K562 (cell line): ENCODE measurements at regions not wholly inside any gene's neighbourhood (a gene's known extent, or its start where the extent isn't known, plus 50 kb on each side); places are given as distances from the start of the nearest gene placed in this dataset.

Source experiments
- ATAC-seq: fragments of 200-7000 bp; cut with Tn5 transposase; 3 replicates; pipeline ENCODE4 v1.9.1; 2020; ENCODE audit warnings: moderate library complexity
- BruUV-seq: library from RNA; stranded (reverse); fragments of 400-500 nt; replicated peaks from 2 replicates; lab custom pipeline; 2021; lab: Mats Ljungman, UMichigan
- CTCF ChIA-PET: fragments of 300-600 bp; formaldehyde crosslinking; extraction: SDS; loops from one replicate; lab custom pipeline; 2021; ENCODE audit warnings: low intra/inter-chr PET ratio; lab: Yijun Ruan, JAX
- POLR2A ChIA-PET: fragments of 300-600, 350-650 bp; sonication (Branson Sonifier 250); formaldehyde crosslinking; extraction: SDS; loops from one replicate; lab custom pipeline; 2021; ENCODE audit warnings: antibody characterized with exemption, inconsistent platforms; lab: Yijun Ruan, JAX
- DNase-seq, 4 experiments: peaks; one replicate each; pipeline versions ENCODE4 v3.0.0 to v3.0.0-alpha.2; 2011 to 2018; ENCODE audit warnings: low spot score in 3 of 4, mixed read lengths in 3 of 4; ENCODE audit errors: extremely low read depth in 1 of 4
- FAIRE-seq: peaks from 2 replicates; lab custom pipeline; 2011; peaks lifted over from hg19 to GRCh38; lab: Jason Lieb, UNC
- H2AFZ ChIP-seq: 2 replicates; pipeline ENCODE4 v1.6.0; 2011; ENCODE audit warnings: low read depth, low read length, control low read depth, inconsistent platforms
- H3K27ac ChIP-seq: fragments of 200-600 bp; 3 replicates; pipeline ENCODE4 v1.8.0; 2011; ENCODE audit warnings: low read depth, mild to moderate bottlenecking, control low read depth, inconsistent platforms, low read length, moderate library complexity, mixed read lengths; ENCODE audit errors: extremely low read depth
- H3K27me3 ChIP-seq, 2 experiments: fragments of 300-600 bp in 1 of 2; 2 replicates in 1 of 2; 3 replicates in 1 of 2; pipeline versions ENCODE4 v1.6.0 to v1.8.0; 2011; ENCODE audit warnings: inconsistent platforms in 2 of 2, low read length in 2 of 2, mild to moderate bottlenecking in 1 of 2, mixed read lengths in 1 of 2, moderate library complexity in 1 of 2; ENCODE audit not compliant: control insufficient read depth in 2 of 2, insufficient read depth in 2 of 2
- H3K36me3 ChIP-seq: fragments of 300-600 bp; 3 replicates; pipeline ENCODE4 v1.8.0; 2011; ENCODE audit warnings: mild to moderate bottlenecking, low read length, inconsistent platforms; ENCODE audit not compliant: control insufficient read depth, insufficient read depth
- H3K4me1 ChIP-seq, 2 experiments: fragments of 200-600 bp in 1 of 2; replicated peaks in 1 of 2; 2 replicates in 1 of 2; 3 replicates in 1 of 2; pipeline versions ENCODE4 v1.5.1 to v1.8.0; 2011; ENCODE audit warnings: inconsistent platforms in 2 of 2, low read length in 2 of 2, mild to moderate bottlenecking in 1 of 2, mixed read lengths in 1 of 2, moderate library complexity in 1 of 2; ENCODE audit not compliant: control insufficient read depth in 2 of 2, insufficient read depth in 2 of 2
- H3K4me2 ChIP-seq: 2 replicates; pipeline ENCODE4 v1.6.1; 2011; ENCODE audit warnings: low read length, control low read depth, inconsistent platforms, mixed read lengths; ENCODE audit not compliant: insufficient read depth
- H3K4me3 ChIP-seq: fragments of 200-600 bp; sonication (generic), shearing (Covaris generic); 2 replicates; pipeline ENCODE4 v1.5.1; 2016; ENCODE audit warnings: control low read depth, inconsistent platforms
- H3K79me2 ChIP-seq: fragments of 200-600 bp; 3 replicates; pipeline ENCODE4 v1.8.0; 2011; ENCODE audit warnings: low read length, inconsistent platforms; ENCODE audit not compliant: control insufficient read depth, insufficient read depth
- H3K9ac ChIP-seq, 2 experiments: 2 replicates each; pipeline versions ENCODE4 v1.6.0 to v1.6.1; 2011; ENCODE audit warnings: low read depth in 2 of 2, low read length in 2 of 2, control low read depth in 1 of 2, inconsistent platforms in 1 of 2, mild to moderate bottlenecking in 1 of 2, mixed read lengths in 1 of 2; ENCODE audit not compliant: insufficient read depth in 1 of 2
- H3K9me1 ChIP-seq: one replicate; pipeline ENCODE4 v1.6.0; 2011; ENCODE audit warnings: inconsistent platforms, mild to moderate bottlenecking, low read length, moderate library complexity; ENCODE audit not compliant: control insufficient read depth, insufficient read depth
- H3K9me3 ChIP-seq: replicated peaks from 2 replicates; pipeline ENCODE4 v1.5.1; 2011; ENCODE audit warnings: low read depth, low read length, inconsistent platforms; ENCODE audit not compliant: control insufficient read depth, insufficient read depth
- H4K20me1 ChIP-seq: replicated peaks from 2 replicates; pipeline ENCODE4 v1.6.1; 2011; ENCODE audit warnings: low read length, inconsistent platforms, mixed read lengths; ENCODE audit not compliant: control insufficient read depth, insufficient read depth
- CHD1 ChIP-seq: fragments of 200-600 bp; sonication (generic); IDR thresholded peaks from one replicate; pipeline ENCODE4 v1.6.1; 2012; ENCODE audit warnings: mild to moderate bottlenecking, moderate library complexity, low read length, inconsistent platforms
- CHD2 ChIP-seq: IDR thresholded peaks from 2 replicates; pipeline ENCODE4 v1.6.1; 2011; ENCODE audit warnings: low read depth, low read length
- JUNB ChIP-seq: fragments of 450-650 bp; formaldehyde crosslinking; conservative IDR thresholded peaks from 2 replicates; pipeline ENCODE4 v1.4.0; 2020; ENCODE audit warnings: mild to moderate bottlenecking
- MCM7 ChIP-seq, 2 experiments: fragments of 450-650 bp; IDR thresholded peaks; 2 replicates each; pipeline ENCODE4 v1.6.1; 2016 to 2018
- NFIC ChIP-seq: fragments of 450-650 bp; IDR thresholded peaks from 2 replicates; pipeline ENCODE4 v1.6.1; 2017; ENCODE audit warnings: mild to moderate bottlenecking, inconsistent platforms
- PYGO2 ChIP-seq: fragments of 450-650 bp; IDR thresholded peaks from 2 replicates; pipeline ENCODE4 v1.6.1; 2016; ENCODE audit warnings: mild to moderate bottlenecking, missing genetic modification characterization, moderate library complexity, missing compliant biosample characterization
- TAF15 ChIP-seq: fragments of 200-400 bp; formaldehyde crosslinking; IDR thresholded peaks from 2 replicates; pipeline ENCODE4 v1.6.1; 2017; ENCODE audit warnings: mild to moderate bottlenecking, low read depth, low read length, moderate library complexity
- U2AF2 ChIP-seq: fragments of 200-400 bp; formaldehyde crosslinking; optimal IDR thresholded peaks from 2 replicates; pipeline ENCODE3; 2017; ENCODE audit warnings: low read depth, mild to moderate bottlenecking, low read length
- ZNF707 ChIP-seq: fragments of 250-450 bp; sonication (Bioruptor Pico); conservative IDR thresholded peaks from 2 replicates; pipeline ENCODE4 v1.8.0; 2022; ENCODE audit warnings: inconsistent platforms, mild to moderate bottlenecking, moderate library complexity
- WGBS: fragments of 100-300 bp; shearing (Covaris generic); methylation state at CpG from one replicate; pipeline ENCODE4 v1.1.6; 2016; ENCODE audit warnings: low coverage, mixed read lengths; ENCODE audit not compliant: insufficient coverage; ENCODE audit errors: missing lambda C conversion rate; 5-methylcytosine and 5-hydroxymethylcytosine counted together
- in situ Hi-C: fragments of 300-500 bp; cut with MboI; formaldehyde crosslinking; loops from 4 replicates; pipeline ENCODE4 v1.15.0; 2018; ENCODE audit warnings: inconsistent platforms, mixed read lengths
- intact Hi-C: fragments of 100-400 bp; cut with micrococcal nuclease; formaldehyde crosslinking; loops from 2 replicates; pipeline ENCODE4 v1.14.2; 2022
- TF ChIP-seq, protein P1 (sequence below), 2 experiments: fragments of 250-450 bp in 1 of 2; fragments of 450-650 bp in 1 of 2; sonication (Bioruptor Pico) in 1 of 2; IDR thresholded peaks; 2 replicates each; pipeline versions ENCODE4 v1.6.1 to v1.8.0; 2016 to 2021; ENCODE audit warnings: mild to moderate bottlenecking in 2 of 2, moderate library complexity in 2 of 2, missing compliant biosample characterization in 1 of 2, missing genetic modification characterization in 1 of 2
- TF ChIP-seq, protein P2 (sequence below): fragments of 250-450 bp; sonication (Bioruptor Pico); IDR thresholded peaks from 2 replicates; pipeline ENCODE4 v1.5.0; 2021
- TF ChIP-seq, protein P3 (sequence below): fragments of 250-450 bp; sonication (Bioruptor Pico); IDR thresholded peaks from 2 replicates; pipeline ENCODE4 v1.8.0; 2022; ENCODE audit warnings: moderate library complexity, mild to moderate bottlenecking, inconsistent platforms
- TF ChIP-seq, protein P4 (sequence below): fragments of 450-650 bp; formaldehyde crosslinking; IDR thresholded peaks from 2 replicates; pipeline ENCODE4 v1.4.0; 2020; ENCODE audit warnings: mild to moderate bottlenecking, moderate library complexity
- TF ChIP-seq, protein P5 (sequence below): fragments of 450-650 bp; conservative IDR thresholded peaks from 2 replicates; pipeline ENCODE4 v1.6.1; 2016; ENCODE audit warnings: missing genetic modification characterization, low read depth, mild to moderate bottlenecking, missing compliant biosample characterization, moderate library complexity

DNA sequence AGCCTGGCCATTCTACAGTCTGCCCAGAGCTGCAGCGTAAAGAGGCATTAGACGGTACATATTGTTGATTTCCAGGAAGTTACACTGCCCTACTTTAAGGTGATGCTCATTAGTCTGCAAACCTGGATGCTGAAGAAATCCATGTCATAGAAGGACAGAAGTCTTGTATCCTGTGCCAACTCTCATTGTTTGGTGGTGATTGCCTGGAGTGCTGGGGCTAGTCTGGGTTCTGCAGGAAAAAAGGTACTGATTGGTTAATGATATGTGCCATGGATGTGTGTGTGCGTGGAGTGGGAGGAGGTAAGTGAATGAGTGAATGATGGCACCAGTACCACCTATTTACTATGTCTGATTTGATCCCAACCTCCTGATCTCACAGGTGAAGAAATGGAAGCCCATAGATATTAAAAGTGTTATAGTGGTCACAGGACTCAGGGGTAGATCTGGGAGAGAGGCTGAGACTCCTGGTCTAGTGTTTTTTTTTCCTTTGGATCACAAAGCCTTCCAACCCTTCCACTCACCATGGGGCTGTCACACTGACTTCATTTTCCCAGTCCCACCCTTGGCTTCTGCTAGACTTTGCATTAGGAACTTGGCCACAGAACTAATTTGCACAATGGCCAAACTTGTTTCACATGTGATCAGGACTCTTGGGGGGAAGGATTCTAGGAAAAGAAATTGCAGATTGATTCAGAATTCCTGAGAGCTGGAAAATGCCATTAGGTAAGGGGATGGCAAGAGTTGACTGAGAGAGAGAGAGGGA, 96.1 kb downstream of the TMX1 start:
- TF ChIP-seq PYGO2 (tag) (no peak), CHD2 (no peak), ZNF707 (CRISPR knock-in tag) (no peak), JUNB (no peak), MCM7 (IDR thresholded peaks at IDR 0.05) (no peak), TAF15 (no peak), CHD1 (no peak), NFIC (no peak), U2AF2 (no peak)
- TF ChIP-seq, protein P1, sequence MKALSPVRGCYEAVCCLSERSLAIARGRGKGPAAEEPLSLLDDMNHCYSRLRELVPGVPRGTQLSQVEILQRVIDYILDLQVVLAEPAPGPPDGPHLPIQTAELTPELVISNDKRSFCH (CRISPR knock-in tag; IDR thresholded peaks at IDR 0.05): no peak
- TF ChIP-seq, protein P1 (tag; IDR thresholded peaks at IDR 0.05): no peak
- TF ChIP-seq, protein P2, sequence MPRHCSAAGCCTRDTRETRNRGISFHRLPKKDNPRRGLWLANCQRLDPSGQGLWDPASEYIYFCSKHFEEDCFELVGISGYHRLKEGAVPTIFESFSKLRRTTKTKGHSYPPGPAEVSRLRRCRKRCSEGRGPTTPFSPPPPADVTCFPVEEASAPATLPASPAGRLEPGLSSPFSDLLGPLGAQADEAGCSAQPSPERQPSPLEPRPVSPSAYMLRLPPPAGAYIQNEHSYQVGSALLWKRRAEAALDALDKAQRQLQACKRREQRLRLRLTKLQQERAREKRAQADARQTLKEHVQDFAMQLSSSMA (CRISPR knock-in tag): no peak
- TF ChIP-seq, protein P3, sequence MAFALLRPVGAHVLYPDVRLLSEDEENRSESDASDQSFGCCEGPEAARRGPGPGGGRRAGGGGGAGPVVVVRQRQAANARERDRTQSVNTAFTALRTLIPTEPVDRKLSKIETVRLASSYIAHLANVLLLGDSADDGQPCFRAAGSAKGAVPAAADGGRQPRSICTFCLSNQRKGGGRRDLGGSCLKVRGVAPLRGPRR (CRISPR knock-in tag): no peak
- TF ChIP-seq, protein P4, sequence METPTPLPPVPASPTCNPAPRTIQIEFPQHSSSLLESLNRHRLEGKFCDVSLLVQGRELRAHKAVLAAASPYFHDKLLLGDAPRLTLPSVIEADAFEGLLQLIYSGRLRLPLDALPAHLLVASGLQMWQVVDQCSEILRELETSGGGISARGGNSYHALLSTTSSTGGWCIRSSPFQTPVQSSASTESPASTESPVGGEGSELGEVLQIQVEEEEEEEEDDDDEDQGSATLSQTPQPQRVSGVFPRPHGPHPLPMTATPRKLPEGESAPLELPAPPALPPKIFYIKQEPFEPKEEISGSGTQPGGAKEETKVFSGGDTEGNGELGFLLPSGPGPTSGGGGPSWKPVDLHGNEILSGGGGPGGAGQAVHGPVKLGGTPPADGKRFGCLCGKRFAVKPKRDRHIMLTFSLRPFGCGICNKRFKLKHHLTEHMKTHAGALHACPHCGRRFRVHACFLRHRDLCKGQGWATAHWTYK (CRISPR knock-in tag): no peak
- TF ChIP-seq, protein P5, sequence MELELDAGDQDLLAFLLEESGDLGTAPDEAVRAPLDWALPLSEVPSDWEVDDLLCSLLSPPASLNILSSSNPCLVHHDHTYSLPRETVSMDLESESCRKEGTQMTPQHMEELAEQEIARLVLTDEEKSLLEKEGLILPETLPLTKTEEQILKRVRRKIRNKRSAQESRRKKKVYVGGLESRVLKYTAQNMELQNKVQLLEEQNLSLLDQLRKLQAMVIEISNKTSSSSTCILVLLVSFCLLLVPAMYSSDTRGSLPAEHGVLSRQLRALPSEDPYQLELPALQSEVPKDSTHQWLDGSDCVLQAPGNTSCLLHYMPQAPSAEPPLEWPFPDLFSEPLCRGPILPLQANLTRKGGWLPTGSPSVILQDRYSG: no peak
- 0% methylated on average over 2 of the region's 3 CpGs for WGBS
- Histone ChIP-seq H3K27me3 (no peaks in the 10 kb centered on the region), H3K9me1 (no peaks in the 10 kb centered on the region), H3K4me2 (no peak overlapping the region), H3K9ac (no peak overlapping the region), H3K4me3 (no peak overlapping the region), H4K20me1 (no peaks in the 10 kb centered on the region), H3K27ac (no peak overlapping the region), H3K79me2 (no peaks in the 10 kb centered on the region), H3K4me1 (no peaks in the 10 kb centered on the region), H2AFZ (no peak overlapping the region), H3K9me3 (no peaks in the 10 kb centered on the region), H3K36me3 (no peaks in the 10 kb centered on the region)
- ATAC-seq (no peak), FAIRE-seq (no peak), DNase-seq (no peak)
- POLR2A ChIA-PET: interaction anchor here (0.6 kb wide), 1 partner anchor 712 kb away, joined by 3 read pairs; no protein-coding TSS in a partner anchor
- intact Hi-C loops: no loop called here
- in situ Hi-C loops: no loop called here
- CTCF ChIA-PET: no interaction called here
- BruUV-seq: no TSS peak
